ENCODE measurements at regions not wholly inside any gene's neighbourhood (a gene's known extent, or its start where the extent isn't known, plus 50 kb on each side); places are given as distances from the start of the nearest gene placed in this dataset.
"Not testable (repeated sequence)": the region's sequence is repeated elsewhere in the genome, so short reads cannot be mapped to it uniquely, and the experiment has no call there.

GRCh38 chrX:136975684-136976470 lies 57.9 kb downstream of the GPR101 start:
- no peak for DNase-seq (ENCODE audit: low read depth in 2 of 2)

- no peak for DNase-seq (ENCODE audit: low read depth in 2 of 2)
Observed at GRCh38 chrX:136967966-136968365, 65.8 kb downstream of the GPR101 start.

GRCh38 chrX:136963973-136964372 lies 69.8 kb downstream of the GPR101 start:
- no peak for DNase-seq (ENCODE audit: low read depth in 2 of 2)

- no peak for DNase-seq (ENCODE audit: low read depth in 2 of 2)
Observed at GRCh38 chrX:136961594-136962135, 72.1 kb downstream of the GPR101 start.

- DNase-seq (ENCODE audit: low read depth in 2 of 2), result no peak
Observed at GRCh38 chrX:136954930-136955329, 74.4 kb upstream of the RBMX start.

GRCh38 chrX:136953867-136954787 lies 73.6 kb upstream of the RBMX start:
- DNase-seq (ENCODE audit: low read depth in 2 of 2), result peak; percentile 37 to 59

- no peak for DNase-seq (ENCODE audit: low read depth in 2 of 2)
Observed at GRCh38 chrX:136950211-136950610, 69.7 kb upstream of the RBMX start.

GRCh38 chrX:136941396-136942337 lies 61.1 kb upstream of the RBMX start:
- no peak for DNase-seq (ENCODE audit: low read depth in 2 of 2)

- no peak for DNase-seq (ENCODE audit: low read depth in 2 of 2)
Observed at GRCh38 chrX:136936183-136936549, 55.6 kb upstream of the RBMX start.

GRCh38 chrX:136935533-136936182 lies 55.1 kb upstream of the RBMX start:
- DNase-seq (ENCODE audit: low read depth in 2 of 2), result not testable (repeated sequence)

- not testable (repeated sequence) for DNase-seq (ENCODE audit: low read depth in 2 of 2)
Observed at GRCh38 chrX:136934652-136935051, 54.1 kb upstream of the RBMX start.

- no peak for DNase-seq (ENCODE audit: low read depth in 2 of 2)
Observed at GRCh38 chrX:136933611-136934145, 53.2 kb upstream of the RBMX start.

- no peak for DNase-seq (ENCODE audit: low read depth in 2 of 2)
Observed at GRCh38 chrX:136931661-136932060, 51.1 kb upstream of the RBMX start.

Data from stimulated activated CD4-positive, alpha-beta T cell treated with anti-CD3 and anti-CD28 coated beads, Interleukin-15, amount 100 ng/mL, for 48 hours (primary cell).